Germinal center (tissue), 1 donor: ENCODE measurements at regions not wholly inside any gene's neighbourhood (a gene's known extent, or its start where the extent isn't known, plus 50 kb on each side); places are given as distances from the start of the nearest gene placed in this dataset.

Experiments
- DNase-seq: peaks from one replicate; pipeline ENCODE4 v3.0.0; 2012; ENCODE audit warnings: mixed read lengths, low spot score

DNA sequence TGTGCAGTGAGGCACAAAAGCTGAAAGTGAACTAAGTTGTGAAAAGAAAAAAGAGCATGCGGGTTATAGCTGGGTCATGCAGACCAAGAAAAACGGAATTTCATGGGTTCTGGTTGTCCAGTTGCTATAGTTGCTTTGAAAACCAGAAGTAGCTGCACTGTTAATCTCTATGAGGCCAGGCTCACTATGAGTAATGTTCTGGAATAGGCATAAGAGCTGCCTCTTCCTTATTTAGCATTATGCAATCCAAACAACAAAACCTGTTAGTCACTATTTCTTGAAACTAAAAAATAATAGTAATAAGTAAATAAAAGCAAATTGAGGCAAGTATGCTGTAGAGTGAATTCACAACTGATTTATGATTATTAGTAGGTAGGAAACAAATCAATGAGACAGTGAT is 1383.7 kb downstream of the MRPL39 start:
- DNase-seq: no peak

DNA sequence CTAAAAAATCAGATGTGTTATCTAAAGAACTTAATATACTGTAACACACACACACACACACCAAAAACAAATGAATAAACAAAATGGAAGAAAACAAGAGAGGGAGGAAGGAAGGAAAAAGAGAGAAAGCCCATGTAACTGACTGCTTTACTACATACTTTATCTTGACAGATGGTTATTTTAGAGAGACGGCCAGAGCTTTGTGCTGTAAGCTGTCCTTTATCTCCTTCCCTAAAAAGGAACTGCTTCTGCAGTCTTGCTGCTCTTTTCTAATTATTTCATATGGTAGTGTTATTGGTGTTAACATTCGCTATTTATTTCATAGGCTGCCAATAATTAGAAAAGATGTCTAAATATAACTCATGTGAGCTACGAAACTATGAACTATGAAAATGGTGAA is 1384.6 kb downstream of the MRPL39 start:
- no peak for DNase-seq

DNA sequence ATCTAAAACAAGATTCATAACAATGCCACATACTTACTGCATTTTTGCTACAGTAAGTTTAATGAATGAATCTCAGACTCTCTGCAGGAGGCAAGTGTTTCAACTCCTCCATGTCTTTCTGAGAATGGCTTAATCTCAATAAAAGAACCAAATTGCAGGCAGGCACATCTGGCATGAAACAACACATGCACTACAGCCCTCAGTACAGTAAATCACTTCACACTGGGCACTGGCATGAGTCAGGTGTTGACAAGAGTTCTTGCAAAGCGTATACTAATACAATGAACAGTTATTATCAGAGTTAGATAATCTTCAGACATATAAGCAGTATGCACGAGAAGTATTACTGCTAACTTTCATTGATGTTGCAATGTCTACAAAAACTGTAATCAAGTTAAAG is 1386.8 kb downstream of the MRPL39 start:
- DNase-seq: no peak

DNA sequence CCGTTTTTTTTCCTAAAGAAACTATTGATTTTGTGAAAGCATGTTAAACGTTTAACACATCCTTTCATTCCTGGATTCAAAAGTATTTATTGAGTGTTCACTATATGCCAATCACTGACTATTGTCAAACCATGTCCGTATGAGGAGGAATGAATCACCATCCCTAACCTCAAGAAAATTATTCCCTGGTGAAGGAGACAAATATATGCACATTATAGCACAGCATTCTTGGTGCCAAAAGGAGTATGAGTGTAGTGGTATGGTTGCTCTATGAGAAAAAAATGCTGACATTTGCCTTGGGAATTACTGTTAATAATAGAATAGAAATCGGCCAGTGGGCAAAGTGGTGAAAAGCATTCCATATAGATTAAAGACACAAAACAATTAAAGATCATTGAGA is 1390.1 kb downstream of the MRPL39 start:
- DNase-seq: no peak

DNA sequence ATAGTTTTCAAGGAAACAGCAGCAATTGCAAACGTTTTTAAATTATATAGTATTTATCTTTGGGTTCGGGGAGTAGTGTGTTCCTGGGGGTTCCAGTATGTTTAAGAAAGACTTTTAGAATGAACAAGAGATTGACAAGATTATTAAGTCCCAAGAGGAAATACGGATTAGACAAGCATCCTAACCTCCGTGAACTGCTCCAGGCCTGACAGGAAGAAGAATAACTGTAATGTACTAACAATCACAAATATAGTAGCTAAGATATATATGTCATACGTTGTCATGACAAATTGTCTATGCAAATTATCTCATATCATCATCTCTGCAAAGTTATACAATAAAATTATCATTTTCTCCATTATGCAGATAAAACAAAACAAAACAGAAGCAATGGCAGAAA is 1397.2 kb downstream of the MRPL39 start:
- no peak for DNase-seq

DNA sequence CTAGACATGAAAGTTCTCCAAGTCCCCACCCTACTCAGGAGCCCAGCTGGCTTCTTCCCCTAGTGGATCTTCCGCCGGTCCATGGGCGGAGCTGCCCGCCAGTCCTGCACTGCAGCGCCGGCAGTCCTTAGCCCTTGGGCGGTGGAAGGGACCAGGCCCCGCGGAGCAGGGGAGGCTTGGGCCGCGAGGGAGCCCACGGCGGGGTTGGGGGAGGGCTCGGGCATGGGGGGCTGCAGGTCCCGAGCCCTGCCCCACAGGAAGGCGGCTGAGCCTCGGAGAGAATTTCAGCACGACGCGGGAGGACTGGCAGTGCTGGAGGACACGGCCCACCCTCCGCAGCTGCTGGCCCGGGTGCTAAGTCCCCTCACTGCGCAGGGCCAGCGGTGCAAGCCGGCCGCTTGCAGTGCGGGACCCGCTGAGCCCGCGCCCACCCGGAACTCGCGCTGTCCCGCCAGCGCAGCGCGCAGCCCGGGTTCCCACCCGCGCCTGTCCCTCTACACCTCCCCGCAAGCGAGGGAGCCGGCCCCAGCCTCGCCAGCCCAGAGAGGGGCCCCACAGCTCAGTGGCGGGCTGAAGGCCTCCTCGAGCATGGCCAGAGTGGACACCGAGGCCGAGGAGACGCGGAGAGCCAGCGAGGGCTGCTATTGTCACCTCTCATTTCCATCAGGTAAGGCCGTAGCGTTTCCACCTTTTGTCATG is 1398.6 kb downstream of the MRPL39 start:
- DNase-seq: no peak

DNA sequence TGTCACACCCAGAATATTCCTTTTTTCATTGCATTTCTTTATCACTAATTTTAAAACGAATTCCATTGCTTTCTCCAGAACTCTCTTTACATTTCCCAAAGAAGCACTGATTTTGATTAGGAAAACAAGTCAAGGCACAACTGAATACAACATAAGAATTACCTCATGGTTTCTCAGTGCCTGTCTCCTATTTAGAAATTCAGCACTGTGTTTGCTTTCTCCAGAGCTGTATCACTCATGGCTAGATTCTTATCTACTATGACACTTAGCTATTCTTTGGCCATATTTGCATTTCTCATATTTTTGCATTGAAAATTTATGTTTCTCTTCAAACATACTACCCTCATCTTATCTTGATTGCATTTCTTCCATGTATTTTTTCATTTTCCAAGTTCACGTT is 1402.0 kb downstream of the MRPL39 start:
- DNase-seq: no peak

DNA sequence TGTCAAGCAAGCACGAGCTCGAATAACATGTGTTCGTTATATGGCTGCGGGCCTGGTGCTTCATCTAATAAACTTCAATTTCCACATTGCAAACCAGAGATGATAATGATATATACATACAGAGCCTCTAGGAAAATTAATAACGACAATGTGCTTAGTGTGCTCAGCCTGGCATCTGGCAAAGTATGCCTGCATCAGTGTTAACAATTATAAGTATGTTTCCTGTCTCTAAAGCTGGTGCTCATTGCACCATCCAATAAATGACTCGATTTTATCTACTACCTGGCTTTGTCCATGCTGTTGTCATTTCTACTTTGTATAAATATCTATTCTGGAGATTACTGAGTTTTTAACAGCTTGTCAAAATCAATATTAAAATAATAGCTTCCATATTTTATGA is 1402.6 kb downstream of the MRPL39 start:
- no peak for DNase-seq

DNA sequence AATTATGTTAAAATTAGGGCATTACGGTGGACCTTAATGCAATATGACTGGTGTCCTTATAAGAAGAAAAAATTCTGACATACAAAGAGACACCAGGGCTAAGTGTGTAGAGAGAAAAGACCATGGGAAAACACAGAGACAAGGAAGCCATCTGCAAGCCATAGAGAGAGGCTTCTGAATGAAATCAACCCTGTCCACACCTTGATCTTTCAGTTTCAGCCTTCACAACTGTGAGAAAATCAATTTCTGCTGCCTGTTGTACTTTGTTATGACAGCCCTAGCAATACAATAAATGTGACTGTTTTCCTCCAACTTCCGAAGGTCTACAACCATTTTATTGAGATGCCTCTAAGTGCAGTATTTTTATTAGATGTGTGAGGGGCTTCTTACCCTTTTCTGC is 1407.2 kb downstream of the MRPL39 start:
- DNase-seq: no peak

DNA sequence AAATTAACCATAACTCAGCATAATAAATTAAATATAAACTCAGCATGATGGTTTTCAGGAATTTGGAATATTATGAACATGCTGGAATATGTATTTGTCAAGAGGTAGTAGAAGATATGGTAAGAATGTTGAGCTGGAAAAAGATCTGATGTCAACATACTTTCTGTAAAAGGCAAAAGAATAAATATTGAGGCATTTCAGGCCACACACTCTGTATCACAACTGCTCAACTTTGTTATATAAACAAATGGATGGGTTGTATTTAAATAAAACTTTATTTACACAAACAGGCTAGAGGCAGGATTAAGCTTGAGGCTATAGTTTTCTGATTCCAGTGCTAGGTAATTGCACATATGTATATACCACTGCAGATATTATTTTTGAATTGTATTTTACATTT is 1409.4 kb downstream of the MRPL39 start:
- no peak for DNase-seq

DNA sequence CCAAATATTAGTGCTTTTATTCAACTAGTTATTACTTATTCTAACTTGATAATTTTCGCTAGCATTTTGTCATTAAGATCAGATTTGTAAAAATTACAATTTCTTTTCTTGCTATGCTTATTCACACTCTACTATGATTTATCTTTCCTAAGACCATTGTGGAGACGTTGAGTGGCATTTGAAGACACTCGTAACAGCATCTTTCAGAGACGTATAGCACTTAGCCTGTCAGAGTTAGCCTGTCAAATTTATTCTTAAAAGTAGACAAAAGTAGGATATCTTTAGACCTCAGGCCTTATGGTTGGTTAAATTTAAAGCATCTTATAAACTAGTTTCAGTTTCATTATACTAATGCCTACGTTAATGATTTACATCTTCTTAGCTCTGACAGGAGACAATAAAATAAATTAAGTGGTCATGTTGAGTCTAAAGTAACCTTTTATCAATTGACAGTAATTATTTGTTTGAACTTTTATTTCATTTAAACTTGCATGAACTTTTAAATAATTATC is 1410.1 kb downstream of the MRPL39 start:
- DNase-seq: no peak

DNA sequence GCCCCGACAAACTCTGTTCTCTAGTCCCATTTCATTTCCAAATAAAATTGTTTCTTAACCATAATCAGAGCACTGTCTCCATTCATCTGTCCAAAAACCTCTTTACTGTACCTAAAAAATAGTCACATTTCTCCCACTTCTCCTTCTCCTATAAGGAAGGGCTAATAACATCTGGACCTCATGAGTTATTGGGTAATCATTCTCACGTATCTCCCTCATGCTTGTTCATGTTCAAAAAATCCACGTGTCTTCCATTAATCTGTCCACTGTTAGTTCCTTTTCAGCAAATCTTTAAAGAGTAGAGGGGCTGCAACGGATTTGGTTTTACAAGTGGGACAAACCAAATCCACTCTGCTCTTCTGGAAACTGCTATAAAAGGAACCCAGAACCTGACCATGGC is 1418.8 kb downstream of the MRPL39 start:
- DNase-seq: no peak

DNA sequence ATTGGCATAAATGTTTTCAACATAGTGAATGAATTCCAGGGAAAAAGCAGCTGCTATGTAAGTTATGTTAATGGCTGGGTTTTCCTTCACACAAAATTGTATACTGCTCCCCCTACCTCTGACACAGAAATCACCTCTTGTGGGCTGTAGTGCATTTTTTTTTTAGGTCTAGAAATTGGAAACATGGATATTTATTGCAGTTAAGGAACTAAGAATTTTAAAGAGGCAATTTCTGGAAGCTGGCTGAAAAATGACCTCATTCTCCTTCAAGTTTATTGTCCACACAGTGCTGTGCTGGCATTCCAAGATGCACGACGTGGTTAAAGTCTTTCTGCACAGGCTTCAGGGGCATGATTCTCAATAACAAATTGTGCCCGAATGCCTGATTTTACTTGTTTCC is 1424.2 kb downstream of the MRPL39 start:
- DNase-seq: no peak

DNA sequence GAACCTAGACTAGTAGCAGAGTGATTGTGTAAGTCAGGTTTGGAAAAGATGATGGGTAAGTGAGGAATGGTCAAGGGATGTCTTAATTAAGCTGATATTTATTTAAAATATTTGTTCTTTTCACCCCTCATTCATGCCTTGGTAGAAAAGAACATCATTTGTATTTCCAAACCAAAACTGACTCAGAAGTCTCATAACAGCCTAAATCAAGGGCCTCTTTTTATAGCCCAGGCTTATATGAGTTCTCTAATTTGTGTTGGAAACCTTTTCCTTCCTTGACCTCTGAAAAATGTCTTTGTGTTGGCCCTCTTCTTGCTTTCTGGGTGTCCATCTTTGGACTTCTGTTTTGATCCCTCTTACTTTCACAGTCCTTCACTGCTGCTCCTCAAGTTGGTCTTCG is 1428.2 kb downstream of the MRPL39 start:
- DNase-seq: no peak

DNA sequence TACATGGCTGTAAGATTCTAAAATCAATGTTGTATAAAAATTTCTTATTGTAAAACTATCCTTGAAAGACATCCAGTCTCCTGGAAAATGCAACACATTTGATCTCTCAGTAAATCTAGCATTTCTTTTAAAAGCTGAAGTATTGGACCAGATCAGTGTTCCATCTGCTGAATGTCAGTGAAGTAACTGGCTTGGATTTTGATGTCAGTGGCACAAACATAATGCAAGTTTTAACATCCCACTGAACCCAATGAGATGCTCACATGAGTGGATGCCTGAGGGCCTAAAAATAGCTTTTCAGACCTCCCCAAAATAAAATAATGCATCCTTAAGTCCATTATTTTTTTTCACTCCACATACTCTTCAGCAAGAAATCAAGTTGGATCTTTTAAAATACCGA is 1432.2 kb downstream of the MRPL39 start:
- DNase-seq: no peak

DNA sequence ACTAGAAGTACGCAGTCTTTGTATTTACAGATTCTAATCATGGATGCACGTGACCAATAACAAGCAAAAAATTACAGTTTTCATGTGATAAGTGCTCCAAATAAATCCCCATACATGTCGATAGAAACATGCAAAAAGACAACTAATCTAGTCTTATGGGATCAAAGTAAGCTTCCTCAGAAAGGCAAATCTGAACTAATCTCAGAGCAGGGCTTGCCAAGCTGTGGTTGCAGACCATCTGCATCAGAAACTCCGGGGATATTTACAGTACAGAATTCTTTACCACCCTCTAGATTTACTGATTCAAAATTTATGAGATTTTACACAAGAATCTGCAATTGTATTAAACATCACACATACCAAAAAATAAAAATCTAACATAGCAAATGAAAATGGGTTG is 1435.5 kb downstream of the MRPL39 start:
- no peak for DNase-seq

DNA sequence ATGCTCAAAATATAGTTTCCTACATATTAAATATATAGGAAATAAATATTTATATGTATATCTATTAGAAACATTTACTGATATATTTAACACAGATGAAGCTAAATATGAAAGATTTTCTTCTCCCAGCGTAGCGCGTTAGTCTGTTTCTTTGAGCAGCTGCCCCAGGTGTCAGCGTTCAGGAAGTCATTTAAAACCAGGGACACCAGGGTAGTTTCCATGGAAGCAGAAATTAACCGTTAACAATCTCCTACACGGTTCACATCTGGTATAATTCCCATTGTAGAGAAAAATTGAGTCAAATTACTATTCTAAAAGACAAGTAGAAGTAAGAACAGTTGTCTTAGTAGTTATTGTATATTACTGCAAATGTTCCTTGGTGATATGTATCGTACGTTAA is 1443.7 kb downstream of the MRPL39 start:
- DNase-seq: no peak

DNA sequence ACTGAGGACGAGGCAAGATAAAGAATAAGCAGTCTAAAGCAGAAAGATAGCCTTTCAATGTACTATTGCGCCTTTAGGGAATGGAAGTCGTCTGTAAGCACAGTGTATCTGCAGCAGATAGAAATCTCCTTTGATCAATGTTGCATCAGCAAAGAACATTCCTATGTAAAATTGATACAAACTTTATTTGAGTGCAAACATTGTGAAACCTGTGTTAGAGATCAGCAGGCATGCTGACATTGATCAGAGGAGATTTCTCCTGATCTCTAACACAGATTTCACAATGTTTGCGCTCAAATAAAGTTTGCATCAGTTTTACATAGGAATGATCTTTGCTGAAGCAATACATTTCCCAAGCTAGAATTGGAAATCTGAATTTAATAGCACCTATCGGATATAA is 1446.8 kb downstream of the MRPL39 start:
- DNase-seq: no peak

DNA sequence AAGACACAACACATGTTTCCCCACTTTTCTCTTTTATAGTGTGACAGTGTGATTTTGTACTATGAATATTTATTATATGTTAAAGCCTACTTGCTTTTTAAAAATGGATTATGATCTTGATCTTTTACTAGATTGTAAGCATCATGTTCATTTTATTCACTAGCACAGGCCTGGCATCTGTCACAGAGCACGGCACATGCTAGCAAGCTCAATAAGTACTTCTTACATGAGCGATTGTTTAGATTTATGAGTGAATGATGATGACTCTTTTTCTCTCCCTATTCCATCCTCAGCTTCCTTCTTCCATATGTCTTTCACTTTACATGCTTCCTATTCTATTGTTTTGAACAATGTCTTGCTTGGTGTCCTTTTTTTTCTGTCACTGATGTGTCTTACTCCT is 1454.1 kb downstream of the MRPL39 start:
- no peak for DNase-seq

DNA sequence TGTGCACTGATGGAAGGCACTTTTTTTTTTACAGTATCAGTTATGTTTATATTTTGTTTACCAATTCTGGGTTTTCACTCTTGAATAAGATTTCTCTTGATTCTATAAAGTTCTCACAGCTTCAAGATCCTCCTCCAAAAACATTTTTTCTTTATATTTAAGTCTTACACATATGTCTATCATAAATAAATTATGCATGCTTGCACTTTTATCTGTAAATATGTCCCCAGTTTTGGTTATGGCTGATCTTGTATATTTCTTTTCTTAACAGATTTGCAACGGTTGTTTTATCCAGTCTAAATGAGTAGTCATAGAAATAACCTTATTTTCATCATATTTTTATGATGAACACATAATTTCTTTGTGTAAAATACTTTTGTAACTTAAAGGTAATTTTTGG is 1456.5 kb downstream of the MRPL39 start:
- no peak for DNase-seq

DNA sequence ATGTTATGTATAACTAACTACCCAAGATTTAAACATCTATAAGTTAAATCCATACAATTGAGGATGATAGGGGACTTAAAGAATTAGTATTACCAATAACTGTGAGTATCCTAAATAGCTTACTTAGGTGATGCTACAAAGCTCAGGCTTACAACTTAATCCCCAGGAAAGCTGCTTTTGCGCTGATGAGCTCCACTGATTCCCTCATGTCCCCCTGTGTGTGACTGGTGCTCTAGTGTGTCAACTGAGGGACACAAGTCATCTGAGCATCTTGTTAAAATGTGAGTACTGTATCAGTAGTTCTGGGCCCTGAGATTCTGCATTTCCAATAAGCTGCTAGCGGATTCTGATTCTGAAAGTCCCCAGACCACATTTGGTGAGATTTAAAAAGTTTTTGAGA is 1458.8 kb downstream of the MRPL39 start:
- no peak for DNase-seq

DNA sequence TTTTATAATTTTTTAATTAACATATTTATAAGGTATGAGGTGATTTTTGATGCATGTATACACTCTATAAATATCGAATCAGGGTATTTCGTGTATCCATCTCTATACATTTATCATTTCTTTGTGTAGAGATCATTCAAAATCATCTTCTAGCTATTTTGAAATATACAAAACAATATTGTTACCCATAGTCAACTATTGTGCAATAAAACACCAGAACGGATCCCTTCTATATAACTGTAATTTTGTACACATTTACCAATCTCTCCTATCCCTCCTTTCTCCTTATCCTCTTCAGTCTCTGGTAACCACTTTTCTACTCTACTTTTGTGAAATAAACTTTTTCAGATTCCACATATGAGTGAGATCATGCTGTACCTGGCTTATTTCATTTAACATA is 1459.6 kb downstream of the MRPL39 start:
- no peak for DNase-seq

DNA sequence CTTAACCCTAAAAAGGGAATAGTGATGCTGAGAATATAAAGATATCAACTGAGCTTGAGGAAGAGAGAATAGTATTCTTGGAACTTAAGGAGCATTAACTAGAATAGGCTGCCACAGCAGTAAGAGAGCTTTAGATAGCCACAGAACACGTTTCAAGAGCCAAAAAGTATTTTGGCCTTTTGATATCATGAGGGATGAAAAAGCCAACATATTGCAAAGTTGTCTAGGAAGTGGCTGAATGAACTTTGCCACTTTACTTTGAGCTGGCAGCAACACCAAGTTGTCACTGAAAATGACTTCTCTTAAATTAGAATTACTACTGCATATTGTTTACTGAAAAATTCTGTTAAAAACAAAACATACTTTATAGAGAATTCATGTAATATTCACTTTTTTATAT is 1476.2 kb downstream of the MRPL39 start:
- DNase-seq: no peak

DNA sequence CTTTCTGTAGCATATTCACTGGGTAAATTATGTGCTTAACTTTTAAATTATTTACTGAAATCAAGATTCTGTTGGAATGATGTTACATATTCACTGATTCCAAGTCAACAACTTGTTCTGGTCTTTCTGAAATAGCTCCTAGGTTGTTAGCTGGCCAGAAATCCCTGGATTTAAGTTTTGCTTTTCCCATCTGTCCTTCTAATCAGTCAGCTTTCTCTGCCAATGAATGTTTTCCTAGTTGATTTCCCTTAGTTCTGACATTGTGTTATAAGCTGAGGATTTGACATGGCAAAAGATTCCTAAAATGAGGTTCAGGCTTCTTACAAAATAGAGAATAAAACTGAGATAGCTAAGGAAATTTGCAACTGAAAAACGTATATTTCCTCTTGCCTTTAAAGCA is 1479.6 kb downstream of the MRPL39 start:
- DNase-seq: no peak

DNA sequence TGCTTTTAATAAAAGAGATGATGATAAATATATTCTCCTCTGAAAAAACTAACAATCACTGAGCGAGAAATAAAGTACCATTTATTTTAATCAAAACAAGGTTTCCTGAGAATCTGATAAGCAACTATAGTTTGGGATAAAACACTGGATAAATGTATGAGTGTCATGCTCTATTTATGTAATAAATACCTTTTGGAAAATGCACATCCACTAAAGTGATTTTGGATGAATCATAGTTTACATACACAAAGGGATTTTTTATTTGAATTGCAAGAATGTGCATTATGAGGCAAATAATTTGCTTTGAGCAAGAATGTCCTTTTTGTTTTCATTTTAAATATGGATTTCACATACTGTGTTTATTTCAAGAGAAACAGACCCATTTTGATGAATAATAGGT is 1483.5 kb downstream of the MRPL39 start:
- DNase-seq: no peak
